Fibroblast of the aortic adventitia (primary cell): ENCODE measurements at regions not wholly inside any gene's neighbourhood (a gene's known extent, or its start where the extent isn't known, plus 50 kb on each side); places are given as distances from the start of the nearest gene placed in this dataset.

Source experiments
- DNase-seq: peaks from one replicate; pipeline ENCODE4 v3.0.0-alpha.2; 2010; ENCODE audit warnings: low read depth
- H3K4me3 ChIP-seq: 2 replicates; pipeline ENCODE4 v1.5.1; 2011; ENCODE audit warnings: low read depth, mild to moderate bottlenecking, control low read depth, low read length, moderate library complexity
- TF ChIP-seq, protein P1 (sequence below): IDR thresholded peaks from 2 replicates; pipeline ENCODE4 v1.5.1; 2011; ENCODE audit warnings: mild to moderate bottlenecking, low read length, control low read depth, inconsistent platforms; ENCODE audit not compliant: insufficient read depth

DNA sequence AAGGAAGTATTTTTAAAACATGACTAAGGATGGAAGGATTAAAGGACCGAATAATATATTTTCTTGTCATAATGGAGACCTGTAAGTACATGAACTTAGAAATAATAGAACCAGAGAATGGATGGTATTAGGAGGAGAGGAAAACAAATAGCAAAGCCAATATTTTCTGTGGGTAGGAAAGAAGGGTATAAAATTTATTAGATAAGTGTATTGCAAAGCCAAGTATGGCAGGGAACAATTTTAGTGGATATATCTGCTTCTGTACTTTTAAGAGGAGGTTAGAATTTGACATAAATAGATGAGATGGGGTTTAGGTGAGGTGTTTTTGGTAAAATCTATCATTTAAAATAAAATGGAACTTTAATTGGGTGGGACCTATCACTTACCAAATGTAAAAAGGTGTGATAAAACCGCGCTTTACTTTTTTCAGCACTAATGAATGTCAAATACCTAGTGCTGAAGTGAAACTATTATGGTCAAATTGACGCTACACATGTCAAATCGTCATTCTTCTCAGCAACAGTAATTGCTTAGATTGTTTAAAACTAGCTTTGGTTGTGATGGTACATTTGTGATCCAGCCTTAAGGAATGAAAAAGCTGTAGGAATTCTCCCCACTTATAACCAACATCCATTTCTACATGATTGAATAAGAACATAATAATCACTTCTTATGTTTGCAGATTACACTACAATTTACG is 78.1 kb upstream of the ZEB2 start:
- no peak overlapping the region for H3K4me3 ChIP-seq
- DNase-seq = no peak
- TF ChIP-seq, protein P1, sequence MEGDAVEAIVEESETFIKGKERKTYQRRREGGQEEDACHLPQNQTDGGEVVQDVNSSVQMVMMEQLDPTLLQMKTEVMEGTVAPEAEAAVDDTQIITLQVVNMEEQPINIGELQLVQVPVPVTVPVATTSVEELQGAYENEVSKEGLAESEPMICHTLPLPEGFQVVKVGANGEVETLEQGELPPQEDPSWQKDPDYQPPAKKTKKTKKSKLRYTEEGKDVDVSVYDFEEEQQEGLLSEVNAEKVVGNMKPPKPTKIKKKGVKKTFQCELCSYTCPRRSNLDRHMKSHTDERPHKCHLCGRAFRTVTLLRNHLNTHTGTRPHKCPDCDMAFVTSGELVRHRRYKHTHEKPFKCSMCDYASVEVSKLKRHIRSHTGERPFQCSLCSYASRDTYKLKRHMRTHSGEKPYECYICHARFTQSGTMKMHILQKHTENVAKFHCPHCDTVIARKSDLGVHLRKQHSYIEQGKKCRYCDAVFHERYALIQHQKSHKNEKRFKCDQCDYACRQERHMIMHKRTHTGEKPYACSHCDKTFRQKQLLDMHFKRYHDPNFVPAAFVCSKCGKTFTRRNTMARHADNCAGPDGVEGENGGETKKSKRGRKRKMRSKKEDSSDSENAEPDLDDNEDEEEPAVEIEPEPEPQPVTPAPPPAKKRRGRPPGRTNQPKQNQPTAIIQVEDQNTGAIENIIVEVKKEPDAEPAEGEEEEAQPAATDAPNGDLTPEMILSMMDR = no peak

DNA sequence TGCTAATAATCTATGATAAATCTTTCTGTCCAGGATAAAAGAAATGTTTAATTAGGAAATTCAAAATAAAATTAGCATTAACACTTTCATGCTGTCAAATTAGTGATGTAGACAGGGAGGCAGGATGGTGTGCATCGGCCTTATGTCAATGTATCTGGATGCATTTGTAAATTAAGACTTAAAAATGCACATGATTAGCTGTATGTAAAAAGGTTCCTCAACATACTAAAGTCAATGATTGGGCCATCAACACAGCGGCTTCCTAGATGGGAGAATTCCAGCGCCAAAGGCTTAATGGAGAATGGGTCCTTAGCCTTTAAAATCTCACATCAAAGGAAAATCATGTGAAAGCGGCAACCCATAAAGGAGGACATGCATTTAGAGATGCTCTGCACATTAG is 77.5 kb upstream of the ZEB2 start:
- TF ChIP-seq, protein P1 = no peak
- no peak for DNase-seq
- H3K4me3 ChIP-seq = no peak overlapping the region

DNA sequence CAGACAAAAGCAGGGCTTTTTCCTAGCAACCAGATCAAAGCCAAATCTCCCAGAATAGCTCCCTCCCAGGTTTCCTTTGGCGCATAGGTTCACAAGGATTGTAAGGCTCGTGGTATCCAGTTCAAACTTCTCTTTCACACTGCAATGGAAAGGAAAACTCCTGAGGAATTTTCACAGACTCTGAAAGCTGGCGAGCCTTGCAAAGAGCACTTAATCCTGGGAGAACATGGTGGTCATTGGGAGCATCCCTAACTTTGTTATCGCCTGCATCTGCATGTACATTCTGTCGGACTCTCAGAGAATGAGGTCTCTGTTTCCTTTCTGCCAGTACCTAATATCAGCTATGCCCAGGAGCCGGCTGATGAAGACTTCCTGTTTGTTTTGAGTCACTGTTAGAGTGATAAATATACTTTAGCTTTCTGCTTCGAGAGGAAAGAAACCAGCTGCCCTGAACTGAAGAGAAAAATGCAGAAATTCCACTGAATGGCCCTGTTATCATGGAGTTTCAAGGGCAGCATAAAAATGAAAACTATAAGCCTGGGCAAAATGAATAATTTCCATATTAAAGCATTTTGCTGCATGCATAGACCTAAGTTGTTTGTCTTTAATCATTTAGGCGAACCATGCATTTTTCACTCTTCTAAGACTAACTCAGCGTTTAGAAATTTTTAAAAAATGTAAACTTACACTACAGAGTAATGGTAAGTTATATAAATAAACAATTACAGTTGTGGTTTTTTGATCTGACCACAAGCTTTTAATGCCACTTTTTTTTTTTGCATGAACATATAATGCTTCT is 76.4 kb upstream of the ZEB2 start:
- peak; percentile 52 for DNase-seq
- TF ChIP-seq, protein P1 = no peak
- no peak overlapping the region for H3K4me3 ChIP-seq

DNA sequence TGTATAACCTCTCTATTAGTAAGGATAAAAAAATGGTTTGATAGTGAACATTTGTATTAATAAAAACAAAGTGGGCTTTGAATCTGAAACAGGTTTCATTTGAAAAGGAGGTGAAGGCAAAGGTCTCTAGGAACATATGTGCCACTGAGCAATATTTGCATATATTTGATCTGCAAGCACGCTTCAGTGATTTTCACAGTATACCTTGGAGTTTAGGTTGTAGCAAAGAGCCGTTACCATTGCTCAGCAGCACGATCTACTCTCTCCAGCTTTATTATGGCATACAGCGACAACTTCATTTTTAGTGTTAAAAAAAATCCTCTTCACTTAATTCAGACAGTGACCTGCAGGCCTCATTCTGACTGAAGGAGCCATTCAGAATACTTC is 75.8 kb upstream of the ZEB2 start:
- TF ChIP-seq, protein P1 = no peak
- no peak for DNase-seq
- no peak overlapping the region for H3K4me3 ChIP-seq

DNA sequence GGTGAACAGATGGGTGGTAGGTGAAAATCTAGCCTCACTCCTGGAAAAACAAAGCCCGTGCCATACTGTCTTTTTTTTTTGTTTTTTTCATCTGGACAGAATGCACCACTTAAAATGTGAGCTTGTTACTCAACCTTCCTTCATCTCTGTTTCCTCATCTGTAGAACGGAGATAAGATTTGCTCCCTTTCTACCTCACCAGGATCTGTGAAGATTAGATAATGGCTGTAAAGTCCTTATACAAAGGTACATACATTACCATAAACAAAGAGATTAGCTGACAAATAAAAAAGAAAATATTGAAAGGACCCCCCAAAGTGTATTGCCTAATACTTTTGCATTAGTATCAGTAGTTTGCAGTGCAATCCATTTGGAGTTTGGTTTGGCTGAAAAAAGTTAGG is 75.4 kb upstream of the ZEB2 start:
- TF ChIP-seq, protein P1 = no peak
- DNase-seq = no peak
- no peak overlapping the region for H3K4me3 ChIP-seq

DNA sequence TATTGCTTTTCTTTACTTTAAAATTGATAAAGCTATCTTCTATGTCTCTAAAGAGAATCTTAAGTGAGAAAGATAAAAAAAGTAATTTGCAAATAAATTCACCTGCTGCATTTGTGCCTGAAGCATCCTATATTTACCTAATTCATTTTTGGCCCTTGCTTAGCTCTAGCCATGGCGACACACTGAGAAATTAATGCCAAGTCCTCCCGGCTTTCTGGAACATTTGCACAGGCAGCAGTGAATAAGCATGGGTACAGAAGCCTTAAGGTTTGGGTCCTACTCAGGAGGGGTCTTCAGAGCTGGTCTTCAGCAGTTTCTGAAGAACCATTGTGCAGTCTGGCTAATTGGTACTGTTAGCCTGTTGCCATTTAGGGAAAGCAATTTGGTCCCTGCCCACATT is 73.9 kb upstream of the ZEB2 start:
- no peak overlapping the region for H3K4me3 ChIP-seq
- TF ChIP-seq, protein P1 = no peak
- no peak for DNase-seq
